HEK293 (cell line): ENCODE measurements at regions not wholly inside any gene's neighbourhood (a gene's known extent, or its start where the extent isn't known, plus 50 kb on each side); places are given as distances from the start of the nearest gene placed in this dataset.

Experiments
- CTCF ChIA-PET: fragments of 350-600 bp; formaldehyde crosslinking; extraction: SDS; loops from one replicate; lab custom pipeline; 2021; ENCODE audit warnings: antibody characterized with exemption; lab: Yijun Ruan, JAX
- POLR2A ChIA-PET: fragments of 300-600 bp; formaldehyde crosslinking; extraction: SDS; loops from one replicate; lab custom pipeline; 2020; ENCODE audit warnings: antibody characterized with exemption, inconsistent platforms; lab: Yijun Ruan, JAX
- H3K27ac ChIP-seq: fragments of 200-500 bp; sonication (Bioruptor generic); 2 replicates; pipeline ENCODE4 v1.5.1; 2014; ENCODE audit warnings: low read depth, low read length, control low read depth, inconsistent platforms; ENCODE audit errors: extremely low read depth
- H3K36me3 ChIP-seq, 2 experiments: fragments of 200-500 bp in 1 of 2; sonication (Bioruptor generic) in 1 of 2; 1 replicate in 1 of 2; 2 replicates in 1 of 2; pipeline ENCODE4 v1.5.1; 2014 to 2017; ENCODE audit warnings: inconsistent platforms in 2 of 2, low read length in 2 of 2; ENCODE audit not compliant: control insufficient read depth in 2 of 2, insufficient read depth in 1 of 2
- H3K4me1 ChIP-seq: fragments of 200-500 bp; sonication (Bioruptor generic); 2 replicates; pipeline ENCODE4 v1.5.1; 2014; ENCODE audit warnings: mild to moderate bottlenecking, low read length, inconsistent platforms; ENCODE audit not compliant: control insufficient read depth, insufficient read depth
- H3K4me3 ChIP-seq: 2 replicates; pipeline ENCODE4 v1.5.1; 2011; ENCODE audit warnings: low read depth, mild to moderate bottlenecking, control low read depth, low read length, moderate library complexity
- H3K9me3 ChIP-seq: fragments of 200-500 bp; sonication (Bioruptor generic); 2 replicates; pipeline ENCODE4 v1.5.1; 2014; ENCODE audit warnings: low read depth, low read length, inconsistent platforms; ENCODE audit not compliant: control insufficient read depth, insufficient read depth
- REPIN1 ChIP-seq: fragments of 450-650 bp; formaldehyde crosslinking; IDR thresholded peaks from 2 replicates; pipeline ENCODE4 v1.5.1; 2017; ENCODE audit warnings: missing biosample characterization, missing genetic modification characterization, low read depth
- SETDB1 ChIP-seq: IDR thresholded peaks from one replicate; pipeline ENCODE4 v1.6.1; 2017; ENCODE audit warnings: mild to moderate bottlenecking, low read length, moderate library complexity, mixed read lengths; ENCODE audit not compliant: insufficient read length
- ZBTB10 ChIP-seq: fragments of 450-650 bp; formaldehyde crosslinking; IDR thresholded peaks from 2 replicates; pipeline ENCODE4 v1.5.1; 2016; ENCODE audit warnings: missing biosample characterization, missing genetic modification characterization
- ZBTB48 ChIP-seq: fragments of 450-650 bp; formaldehyde crosslinking; IDR thresholded peaks from 2 replicates; pipeline ENCODE4 v1.5.1; 2016; ENCODE audit warnings: missing biosample characterization, missing genetic modification characterization
- ZFP41 ChIP-seq: fragments of 450-650 bp; formaldehyde crosslinking; IDR thresholded peaks from 2 replicates; pipeline ENCODE4 v1.5.1; 2016; ENCODE audit warnings: missing biosample characterization, missing genetic modification characterization, borderline replicate concordance
- ZNF175 ChIP-seq: fragments of 450-650 bp; formaldehyde crosslinking; IDR thresholded peaks from 2 replicates; pipeline ENCODE4 v1.5.1; 2016; ENCODE audit warnings: missing biosample characterization, missing genetic modification characterization
- ZNF266 ChIP-seq: fragments of 450-650 bp; formaldehyde crosslinking; IDR thresholded peaks from 2 replicates; pipeline ENCODE4 v1.5.1; 2016; ENCODE audit warnings: missing biosample characterization, missing genetic modification characterization, low read depth
- ZNF292 ChIP-seq: fragments of 450-650 bp; formaldehyde crosslinking; IDR thresholded peaks from 2 replicates; pipeline ENCODE4 v1.5.1; 2016; ENCODE audit warnings: low read depth, missing biosample characterization, missing genetic modification characterization, borderline replicate concordance
- ZNF426 ChIP-seq: fragments of 450-650 bp; formaldehyde crosslinking; IDR thresholded peaks from 2 replicates; pipeline ENCODE4 v1.5.1; 2017; ENCODE audit warnings: missing biosample characterization, missing genetic modification characterization, mild to moderate bottlenecking, inconsistent platforms, moderate library complexity
- ZNF560 ChIP-seq: fragments of 450-650 bp; formaldehyde crosslinking; IDR thresholded peaks from 2 replicates; pipeline ENCODE4 v1.5.1; 2017; ENCODE audit warnings: missing biosample characterization, missing genetic modification characterization, borderline replicate concordance
- ZNF660 ChIP-seq: fragments of 450-650 bp; IDR thresholded peaks from 2 replicates; pipeline ENCODE4 v1.5.1; 2018; ENCODE audit warnings: missing biosample characterization, mild to moderate bottlenecking, missing genetic modification characterization
- ZNF704 ChIP-seq: fragments of 450-650 bp; formaldehyde crosslinking; IDR thresholded peaks from 2 replicates; pipeline ENCODE4 v1.5.1; 2016; ENCODE audit warnings: missing biosample characterization, missing genetic modification characterization
- ZNF707 ChIP-seq: fragments of 450-650 bp; formaldehyde crosslinking; IDR thresholded peaks from 2 replicates; pipeline ENCODE4 v1.5.1; 2016; ENCODE audit warnings: missing biosample characterization, missing genetic modification characterization
- ZNF76 ChIP-seq: fragments of 450-650 bp; formaldehyde crosslinking; IDR thresholded peaks from 2 replicates; pipeline ENCODE4; 2016; ENCODE audit warnings: low read depth, missing biosample characterization, missing genetic modification characterization, borderline replicate concordance
- TF ChIP-seq, protein P1 (sequence below): fragments of 450-650 bp; formaldehyde crosslinking; IDR thresholded peaks from 2 replicates; pipeline ENCODE4 v1.5.1; 2016; ENCODE audit warnings: missing biosample characterization, missing genetic modification characterization
- TF ChIP-seq, protein P2 (sequence below): fragments of 450-650 bp; formaldehyde crosslinking; IDR thresholded peaks from 2 replicates; pipeline ENCODE4 v1.5.1; 2016; ENCODE audit warnings: missing biosample characterization, missing genetic modification characterization, borderline replicate concordance
- TF ChIP-seq, protein P3 (sequence below): fragments of 450-650 bp; formaldehyde crosslinking; IDR thresholded peaks from 2 replicates; pipeline ENCODE4 v1.5.1; 2016; ENCODE audit warnings: missing biosample characterization, missing genetic modification characterization

DNA sequence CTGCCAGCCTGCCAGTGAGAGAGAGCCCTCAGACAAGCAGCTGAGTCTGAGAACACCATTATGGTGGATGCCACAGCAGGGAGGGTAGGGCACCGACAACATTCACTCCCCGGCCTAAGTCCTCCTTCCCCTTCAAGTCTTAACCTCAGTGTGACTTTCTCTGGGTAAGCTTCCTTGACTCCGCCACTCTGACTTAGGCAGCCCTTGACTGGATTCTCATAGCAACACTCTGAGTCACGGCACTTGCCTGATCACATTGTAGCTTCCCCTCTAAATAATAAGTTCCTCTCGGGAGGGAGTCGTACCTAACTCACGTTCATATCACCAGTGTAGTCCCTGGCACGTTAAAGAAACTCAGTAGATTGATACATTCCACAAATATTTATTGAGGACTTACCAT lies 180.5 kb downstream of the FOXB1 start (continued):
- TF ChIP-seq SETDB1 (no peak), ZFP41 (tag by site-specific recombination) (no peak), ZNF660 (tag by site-specific recombination) (no peak), ZNF266 (tag by site-specific recombination) (no peak)

DNA sequence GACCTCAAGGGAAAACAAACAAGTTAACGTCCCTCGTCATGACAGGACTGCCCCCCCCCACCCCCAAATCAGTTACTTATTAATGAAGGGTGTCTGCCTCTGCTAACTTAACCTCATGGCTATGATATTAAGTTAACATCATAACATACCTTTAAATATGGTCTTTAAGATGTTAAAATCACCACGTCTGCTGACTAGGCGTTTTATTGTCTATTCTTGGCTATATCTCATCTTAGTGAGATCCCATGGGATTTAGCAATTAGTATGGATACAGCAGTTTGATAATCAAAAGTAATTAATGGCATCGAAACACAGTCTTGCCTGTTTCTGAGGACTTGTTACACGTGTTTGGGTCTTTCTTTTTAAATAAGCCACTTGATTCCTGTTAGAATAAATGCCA lies 186.9 kb downstream of the FOXB1 start:
- POLR2A ChIA-PET: no interaction called here
- Histone ChIP-seq H3K27ac (no peak overlapping the region), H3K4me3 (no peak overlapping the region), H3K4me1 (no peaks in the 10 kb centered on the region), H3K36me3 (no peaks in the 10 kb centered on the region), H3K9me3 (no peaks in the 10 kb centered on the region)
- CTCF ChIA-PET: no interaction called here
- TF ChIP-seq ZNF426 (tag by site-specific recombination) (no peak), ZNF175 (tag by site-specific recombination) (no peak), REPIN1 (tag by site-specific recombination) (no peak), ZNF292 (tag by site-specific recombination) (no peak), ZNF560 (no peak), ZNF707 (no peak), ZBTB10 (tag by site-specific recombination) (no peak), ZBTB48 (no peak), ZNF704 (no peak), ZNF76 (no peak)
- TF ChIP-seq, protein P1, sequence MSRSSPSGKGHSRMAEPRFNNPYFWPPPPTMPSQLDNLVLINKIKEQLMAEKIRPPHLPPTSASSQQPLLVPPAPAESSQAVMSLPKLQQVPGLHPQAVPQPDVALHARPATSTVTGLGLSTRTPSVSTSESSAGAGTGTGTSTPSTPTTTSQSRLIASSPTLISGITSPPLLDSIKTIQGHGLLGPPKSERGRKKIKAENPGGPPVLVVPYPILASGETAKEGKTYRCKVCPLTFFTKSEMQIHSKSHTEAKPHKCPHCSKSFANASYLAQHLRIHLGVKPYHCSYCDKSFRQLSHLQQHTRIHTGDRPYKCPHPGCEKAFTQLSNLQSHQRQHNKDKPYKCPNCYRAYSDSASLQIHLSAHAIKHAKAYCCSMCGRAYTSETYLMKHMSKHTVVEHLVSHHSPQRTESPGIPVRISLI (tag by site-specific recombination): no peak
- TF ChIP-seq, protein P2, sequence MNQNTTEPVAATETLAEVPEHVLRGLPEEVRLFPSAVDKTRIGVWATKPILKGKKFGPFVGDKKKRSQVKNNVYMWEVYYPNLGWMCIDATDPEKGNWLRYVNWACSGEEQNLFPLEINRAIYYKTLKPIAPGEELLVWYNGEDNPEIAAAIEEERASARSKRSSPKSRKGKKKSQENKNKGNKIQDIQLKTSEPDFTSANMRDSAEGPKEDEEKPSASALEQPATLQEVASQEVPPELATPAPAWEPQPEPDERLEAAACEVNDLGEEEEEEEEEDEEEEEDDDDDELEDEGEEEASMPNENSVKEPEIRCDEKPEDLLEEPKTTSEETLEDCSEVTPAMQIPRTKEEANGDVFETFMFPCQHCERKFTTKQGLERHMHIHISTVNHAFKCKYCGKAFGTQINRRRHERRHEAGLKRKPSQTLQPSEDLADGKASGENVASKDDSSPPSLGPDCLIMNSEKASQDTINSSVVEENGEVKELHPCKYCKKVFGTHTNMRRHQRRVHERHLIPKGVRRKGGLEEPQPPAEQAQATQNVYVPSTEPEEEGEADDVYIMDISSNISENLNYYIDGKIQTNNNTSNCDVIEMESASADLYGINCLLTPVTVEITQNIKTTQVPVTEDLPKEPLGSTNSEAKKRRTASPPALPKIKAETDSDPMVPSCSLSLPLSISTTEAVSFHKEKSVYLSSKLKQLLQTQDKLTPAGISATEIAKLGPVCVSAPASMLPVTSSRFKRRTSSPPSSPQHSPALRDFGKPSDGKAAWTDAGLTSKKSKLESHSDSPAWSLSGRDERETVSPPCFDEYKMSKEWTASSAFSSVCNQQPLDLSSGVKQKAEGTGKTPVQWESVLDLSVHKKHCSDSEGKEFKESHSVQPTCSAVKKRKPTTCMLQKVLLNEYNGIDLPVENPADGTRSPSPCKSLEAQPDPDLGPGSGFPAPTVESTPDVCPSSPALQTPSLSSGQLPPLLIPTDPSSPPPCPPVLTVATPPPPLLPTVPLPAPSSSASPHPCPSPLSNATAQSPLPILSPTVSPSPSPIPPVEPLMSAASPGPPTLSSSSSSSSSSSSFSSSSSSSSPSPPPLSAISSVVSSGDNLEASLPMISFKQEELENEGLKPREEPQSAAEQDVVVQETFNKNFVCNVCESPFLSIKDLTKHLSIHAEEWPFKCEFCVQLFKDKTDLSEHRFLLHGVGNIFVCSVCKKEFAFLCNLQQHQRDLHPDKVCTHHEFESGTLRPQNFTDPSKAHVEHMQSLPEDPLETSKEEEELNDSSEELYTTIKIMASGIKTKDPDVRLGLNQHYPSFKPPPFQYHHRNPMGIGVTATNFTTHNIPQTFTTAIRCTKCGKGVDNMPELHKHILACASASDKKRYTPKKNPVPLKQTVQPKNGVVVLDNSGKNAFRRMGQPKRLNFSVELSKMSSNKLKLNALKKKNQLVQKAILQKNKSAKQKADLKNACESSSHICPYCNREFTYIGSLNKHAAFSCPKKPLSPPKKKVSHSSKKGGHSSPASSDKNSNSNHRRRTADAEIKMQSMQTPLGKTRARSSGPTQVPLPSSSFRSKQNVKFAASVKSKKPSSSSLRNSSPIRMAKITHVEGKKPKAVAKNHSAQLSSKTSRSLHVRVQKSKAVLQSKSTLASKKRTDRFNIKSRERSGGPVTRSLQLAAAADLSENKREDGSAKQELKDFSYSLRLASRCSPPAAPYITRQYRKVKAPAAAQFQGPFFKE (tag by site-specific recombination): no peak
- TF ChIP-seq, protein P3, sequence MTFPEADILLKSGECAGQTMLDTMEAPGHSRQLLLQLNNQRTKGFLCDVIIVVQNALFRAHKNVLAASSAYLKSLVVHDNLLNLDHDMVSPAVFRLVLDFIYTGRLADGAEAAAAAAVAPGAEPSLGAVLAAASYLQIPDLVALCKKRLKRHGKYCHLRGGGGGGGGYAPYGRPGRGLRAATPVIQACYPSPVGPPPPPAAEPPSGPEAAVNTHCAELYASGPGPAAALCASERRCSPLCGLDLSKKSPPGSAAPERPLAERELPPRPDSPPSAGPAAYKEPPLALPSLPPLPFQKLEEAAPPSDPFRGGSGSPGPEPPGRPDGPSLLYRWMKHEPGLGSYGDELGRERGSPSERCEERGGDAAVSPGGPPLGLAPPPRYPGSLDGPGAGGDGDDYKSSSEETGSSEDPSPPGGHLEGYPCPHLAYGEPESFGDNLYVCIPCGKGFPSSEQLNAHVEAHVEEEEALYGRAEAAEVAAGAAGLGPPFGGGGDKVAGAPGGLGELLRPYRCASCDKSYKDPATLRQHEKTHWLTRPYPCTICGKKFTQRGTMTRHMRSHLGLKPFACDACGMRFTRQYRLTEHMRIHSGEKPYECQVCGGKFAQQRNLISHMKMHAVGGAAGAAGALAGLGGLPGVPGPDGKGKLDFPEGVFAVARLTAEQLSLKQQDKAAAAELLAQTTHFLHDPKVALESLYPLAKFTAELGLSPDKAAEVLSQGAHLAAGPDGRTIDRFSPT (tag by site-specific recombination): no peak
